ENCODE measurements at regions not wholly inside any gene's neighbourhood (a gene's known extent, or its start where the extent isn't known, plus 50 kb on each side); places are given as distances from the start of the nearest gene placed in this dataset.

DNA sequence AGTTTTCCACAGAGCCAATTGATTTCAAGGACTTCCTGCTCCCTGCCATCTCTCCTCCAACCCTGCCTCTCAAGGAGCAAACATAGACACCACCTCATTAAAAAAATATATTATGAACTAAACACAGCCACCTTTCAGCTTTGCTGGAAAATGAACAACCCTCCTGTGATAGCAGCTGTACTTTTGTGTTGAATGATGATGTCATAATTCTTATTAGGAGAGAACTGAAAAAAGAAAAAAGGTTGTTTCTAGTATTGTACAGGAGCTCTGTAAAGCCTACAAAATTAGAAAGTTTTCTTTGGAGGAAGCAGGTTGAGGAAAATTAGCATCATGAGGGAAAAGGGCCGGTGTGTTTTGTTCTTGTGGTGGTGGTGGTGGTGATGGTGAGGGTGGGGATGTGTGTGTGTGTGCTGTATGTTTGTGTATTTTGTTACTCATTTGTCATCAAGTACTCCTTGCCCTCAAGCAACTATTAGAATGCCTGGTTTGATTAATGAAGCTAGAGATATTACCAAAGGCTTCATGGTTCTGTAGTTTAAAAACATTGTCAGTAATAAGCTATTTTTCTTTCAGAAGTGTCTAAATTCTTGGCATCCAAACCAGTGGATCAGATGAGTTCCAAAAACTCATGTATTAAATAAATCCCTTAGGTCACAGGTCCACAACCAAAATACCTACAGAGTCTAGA is 405.9 kb downstream of the TLE4 start:
- H3K9me3 Mint-ChIP-seq, result no peaks in the 10 kb centered on the region
- no peaks in the 10 kb centered on the region for H3K4me1 Mint-ChIP-seq (ENCODE audit: low read depth)
- Histone ChIP-seq H3K4me1 (ENCODE audit: insufficient read depth, low read length) (no peaks in the 10 kb centered on the region), H3K9me3 (ENCODE audit: control insufficient read depth in 1 of 2, insufficient read depth in 1 of 2, low read length in 2 of 2) (no peaks in the 10 kb centered on the region), H3K36me3 (ENCODE audit: insufficient read depth, low read length) (no peaks in the 10 kb centered on the region), H3K4me3 (ENCODE audit: low read length) (no peak overlapping the region), H3K27me3 (ENCODE audit: control insufficient read depth in 1 of 2, insufficient read depth in 2 of 2, low read length in 2 of 2) (no peaks in the 10 kb centered on the region), H3K27ac (ENCODE audit: low read depth in 1 of 2, low read length in 2 of 2) (no peak overlapping the region)
- no peak overlapping the region for H3K27ac Mint-ChIP-seq
- H3K36me3 Mint-ChIP-seq (ENCODE audit: low read depth), result no peaks in the 10 kb centered on the region
- TF ChIP-seq, protein P1, sequence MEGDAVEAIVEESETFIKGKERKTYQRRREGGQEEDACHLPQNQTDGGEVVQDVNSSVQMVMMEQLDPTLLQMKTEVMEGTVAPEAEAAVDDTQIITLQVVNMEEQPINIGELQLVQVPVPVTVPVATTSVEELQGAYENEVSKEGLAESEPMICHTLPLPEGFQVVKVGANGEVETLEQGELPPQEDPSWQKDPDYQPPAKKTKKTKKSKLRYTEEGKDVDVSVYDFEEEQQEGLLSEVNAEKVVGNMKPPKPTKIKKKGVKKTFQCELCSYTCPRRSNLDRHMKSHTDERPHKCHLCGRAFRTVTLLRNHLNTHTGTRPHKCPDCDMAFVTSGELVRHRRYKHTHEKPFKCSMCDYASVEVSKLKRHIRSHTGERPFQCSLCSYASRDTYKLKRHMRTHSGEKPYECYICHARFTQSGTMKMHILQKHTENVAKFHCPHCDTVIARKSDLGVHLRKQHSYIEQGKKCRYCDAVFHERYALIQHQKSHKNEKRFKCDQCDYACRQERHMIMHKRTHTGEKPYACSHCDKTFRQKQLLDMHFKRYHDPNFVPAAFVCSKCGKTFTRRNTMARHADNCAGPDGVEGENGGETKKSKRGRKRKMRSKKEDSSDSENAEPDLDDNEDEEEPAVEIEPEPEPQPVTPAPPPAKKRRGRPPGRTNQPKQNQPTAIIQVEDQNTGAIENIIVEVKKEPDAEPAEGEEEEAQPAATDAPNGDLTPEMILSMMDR (IDR thresholded peaks at IDR 0.05), result no peak
- intact Hi-C loops (cut with DNase I, micrococcal nuclease), result no loop called here
- H3K4me3 Mint-ChIP-seq, result no peak overlapping the region
- ChIA-PET CTCF (no interaction called here), POLR2A (no interaction called here)
- DNase-seq (no peak), ATAC-seq (ENCODE audit: poor library complexity) (no peak)
- H3K27me3 Mint-ChIP-seq, result peaks cover 23% of the 10 kb centered on the region

DNA sequence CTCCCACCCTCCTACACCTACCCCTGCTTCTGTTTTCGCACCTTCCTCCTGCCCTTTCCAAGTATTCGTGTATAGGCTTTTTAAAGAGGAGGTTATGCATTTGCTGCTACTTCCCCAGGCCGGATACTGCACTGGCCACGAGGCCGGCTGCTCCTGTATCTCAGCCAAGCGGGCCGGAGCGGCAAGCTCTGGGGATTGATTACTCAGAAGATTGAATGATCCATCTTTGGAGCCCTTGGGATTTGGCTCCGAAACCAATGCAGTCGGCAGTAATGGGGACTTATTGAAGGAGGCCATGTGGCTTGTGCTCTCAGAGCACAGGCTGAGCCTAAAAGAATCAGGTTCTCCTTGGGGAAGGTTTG is 405.3 kb downstream of the TLE4 start:
- no peak for DNase-seq
- no peaks in the 10 kb centered on the region for H3K36me3 ChIP-seq (ENCODE audit: insufficient read depth, low read length)
- Mint-ChIP-seq H3K4me1 (ENCODE audit: low read depth) (no peaks in the 10 kb centered on the region), H3K27ac (no peak overlapping the region), H3K4me3 (no peak overlapping the region), H3K27me3 (peaks cover 23% of the 10 kb centered on the region), H3K36me3 (ENCODE audit: low read depth) (no peaks in the 10 kb centered on the region), H3K9me3 (no peaks in the 10 kb centered on the region)
- POLR2A ChIA-PET, result no interaction called here
- no peaks in the 10 kb centered on the region for H3K4me1 ChIP-seq (ENCODE audit: insufficient read depth, low read length)
- CTCF ChIA-PET, result no interaction called here
- intact Hi-C loops (cut with DNase I, micrococcal nuclease), result no loop called here
- H3K27ac ChIP-seq (ENCODE audit: low read depth in 1 of 2, low read length in 2 of 2), result no peak overlapping the region
- no peak overlapping the region for H3K4me3 ChIP-seq (ENCODE audit: low read length)
- TF ChIP-seq, protein P1 (IDR thresholded peaks at IDR 0.05), result no peak
- H3K9me3 ChIP-seq (ENCODE audit: control insufficient read depth in 1 of 2, insufficient read depth in 1 of 2, low read length in 2 of 2), result no peaks in the 10 kb centered on the region
- H3K27me3 ChIP-seq (ENCODE audit: control insufficient read depth in 1 of 2, insufficient read depth in 2 of 2, low read length in 2 of 2), result no peaks in the 10 kb centered on the region
- no peak for ATAC-seq (ENCODE audit: poor library complexity)

DNA sequence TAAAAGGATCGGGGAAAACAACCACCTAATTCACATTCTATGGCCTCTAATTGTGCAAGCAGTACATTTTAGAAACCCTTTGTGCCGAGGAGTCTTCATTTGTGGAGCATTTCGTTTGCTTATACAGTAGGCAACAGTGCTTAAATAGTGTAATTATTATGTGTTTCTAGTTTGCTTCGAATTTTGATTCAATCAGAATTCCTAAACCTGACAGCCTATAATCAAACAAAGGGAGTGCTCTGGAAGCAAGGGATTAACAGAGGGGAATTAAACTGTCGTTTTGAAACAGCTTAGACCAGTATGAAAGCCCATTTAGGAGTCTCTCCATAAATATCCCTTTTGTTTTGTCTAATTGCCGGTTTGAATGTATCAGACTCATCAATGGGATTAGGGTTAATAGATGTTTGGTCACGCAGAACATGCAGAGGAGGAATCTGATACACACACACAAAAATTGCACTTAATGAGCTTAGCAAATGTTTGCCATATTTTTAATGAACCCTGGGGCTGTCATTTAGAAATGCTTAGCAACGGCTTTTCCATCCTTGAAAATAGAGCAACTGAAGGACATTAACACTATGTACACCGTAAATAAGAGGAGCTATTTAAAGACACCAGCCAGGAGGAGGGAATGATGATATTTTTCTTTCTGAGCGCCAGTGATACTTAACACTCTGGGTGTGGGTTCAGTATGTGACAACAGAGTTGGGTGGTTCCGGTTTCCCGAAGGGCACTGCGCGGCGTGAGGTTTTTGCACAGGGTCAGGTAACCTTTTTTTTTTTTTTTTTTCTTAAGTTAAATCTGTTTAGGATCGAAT is 404.7 kb downstream of the TLE4 start:
- Mint-ChIP-seq H3K27ac (no peak overlapping the region), H3K4me1 (ENCODE audit: low read depth) (no peaks in the 10 kb centered on the region), H3K9me3 (no peaks in the 10 kb centered on the region), H3K4me3 (no peak overlapping the region), H3K36me3 (ENCODE audit: low read depth) (no peaks in the 10 kb centered on the region), H3K27me3 (peaks cover 23% of the 10 kb centered on the region)
- Histone ChIP-seq H3K27ac (ENCODE audit: low read depth in 1 of 2, low read length in 2 of 2) (no peak overlapping the region), H3K4me3 (ENCODE audit: low read length) (no peak overlapping the region), H3K27me3 (ENCODE audit: control insufficient read depth in 1 of 2, insufficient read depth in 2 of 2, low read length in 2 of 2) (no peaks in the 10 kb centered on the region), H3K36me3 (ENCODE audit: insufficient read depth, low read length) (no peaks in the 10 kb centered on the region), H3K9me3 (ENCODE audit: control insufficient read depth in 1 of 2, insufficient read depth in 1 of 2, low read length in 2 of 2) (no peaks in the 10 kb centered on the region), H3K4me1 (ENCODE audit: insufficient read depth, low read length) (no peaks in the 10 kb centered on the region)
- CTCF ChIA-PET, result no interaction called here
- TF ChIP-seq, protein P1 (IDR thresholded peaks at IDR 0.05), result no peak
- POLR2A ChIA-PET, result no interaction called here
- DNase-seq (no peak), ATAC-seq (ENCODE audit: poor library complexity) (no peak)
- intact Hi-C loops (cut with DNase I, micrococcal nuclease), result no loop called here

All from CD4-positive, alpha-beta T cell (primary cell).